HG03060 (cell line): ENCODE measurements at regions not wholly inside any gene's neighbourhood (a gene's known extent, or its start where the extent isn't known, plus 50 kb on each side); places are given as distances from the start of the nearest gene placed in this dataset.

ENCODE experiments used
- ATAC-seq: cut with Tn5 transposase; IDR thresholded peaks from one replicate; pipeline ENCODE4 v1.9.1; 2021; ENCODE audit warnings: low read depth, moderate number of reproducible peaks; ENCODE audit not compliant: unreplicated experiment

- ATAC-seq, result no peak
Measured at GRCh38 chr21:16071092-16071491, 341.3 kb downstream of the USP25 start.

- no peak for ATAC-seq
Measured at GRCh38 chr21:16071761-16072160, 342.0 kb downstream of the USP25 start.

- no peak for ATAC-seq
Measured at GRCh38 chr21:16072221-16072620, 342.4 kb downstream of the USP25 start.

- no peak for ATAC-seq
Measured at GRCh38 chr21:16072737-16073136, 343.0 kb downstream of the USP25 start.

GRCh38 chr21:16073586-16073985 is 343.8 kb downstream of the USP25 start:
- no peak for ATAC-seq

- no peak for ATAC-seq
Measured at GRCh38 chr21:16074950-16075489, 345.2 kb downstream of the USP25 start.

GRCh38 chr21:16075649-16076282 is 346.0 kb downstream of the USP25 start:
- no peak for ATAC-seq

GRCh38 chr21:16076465-16076864 is 346.7 kb downstream of the USP25 start:
- no peak for ATAC-seq

- no peak for ATAC-seq
Measured at GRCh38 chr21:16078382-16078781, 348.6 kb downstream of the USP25 start.

- ATAC-seq, result no peak
Measured at GRCh38 chr21:16079830-16080229, 350.0 kb downstream of the USP25 start.

- no peak for ATAC-seq
Measured at GRCh38 chr21:16081304-16081703, 351.5 kb downstream of the USP25 start.

- no peak for ATAC-seq
Measured at GRCh38 chr21:16082038-16082816, 352.4 kb downstream of the USP25 start.

GRCh38 chr21:16084776-16085364 is 355.1 kb downstream of the USP25 start:
- ATAC-seq, result no peak

- ATAC-seq, result no peak
Measured at GRCh38 chr21:16085421-16085820, 355.6 kb downstream of the USP25 start.

- no peak for ATAC-seq
Measured at GRCh38 chr21:16086121-16086520, 356.3 kb downstream of the USP25 start.

- ATAC-seq, result no peak
Measured at GRCh38 chr21:16086936-16087335, 357.2 kb downstream of the USP25 start.

GRCh38 chr21:16087523-16087922 is 357.7 kb downstream of the USP25 start:
- ATAC-seq, result no peak

GRCh38 chr21:16088056-16088455 is 358.3 kb downstream of the USP25 start:
- no peak for ATAC-seq

- no peak for ATAC-seq
Measured at GRCh38 chr21:16095005-16095404, 365.2 kb downstream of the USP25 start.

- ATAC-seq, result no peak
Measured at GRCh38 chr21:16096988-16097387, 367.2 kb downstream of the USP25 start.

- no peak for ATAC-seq
Measured at GRCh38 chr21:16102113-16102512, 372.3 kb downstream of the USP25 start.
